CD4-positive, CD25-positive, alpha-beta regulatory T cell (primary cell): ENCODE measurements at regions not wholly inside any gene's neighbourhood (a gene's known extent, or its start where the extent isn't known, plus 50 kb on each side); places are given as distances from the start of the nearest gene placed in this dataset.
"Not testable (repeated sequence)": the region's sequence is repeated elsewhere in the genome, so short reads cannot be mapped to it uniquely, and the experiment has no call there.

Experiments used
- ATAC-seq, 2 donors: fragments of 150-1000 bp; cut with Tn5 transposase; one replicate each; pipeline ENCODE4 v1.10.0; 2021; ENCODE audit warnings: low read depth in 2 of 2, moderate number of reproducible peaks in 2 of 2, moderate library complexity in 1 of 2
- DNase-seq, 3 donors: peaks; one replicate each; pipeline versions ENCODE4 v3.0.0 to v3.0.0-alpha.2; 2012 to 2022; ENCODE audit warnings: mixed read lengths in 1 of 3
- H3K27ac ChIP-seq: one replicate; pipeline ENCODE4 v1.7.0; 2013; ENCODE audit warnings: mild to moderate bottlenecking, low read length; ENCODE audit not compliant: insufficient read depth, poor library complexity, severe bottlenecking
- H3K27me3 ChIP-seq: one replicate; pipeline ENCODE4 v1.7.0; 2013; ENCODE audit warnings: low read length; ENCODE audit not compliant: control insufficient read depth, insufficient read depth
- H3K36me3 ChIP-seq: one replicate; pipeline ENCODE4 v1.7.0; 2013; ENCODE audit warnings: mild to moderate bottlenecking, low read length, moderate library complexity; ENCODE audit not compliant: control insufficient read depth, insufficient read depth
- H3K4me1 ChIP-seq: 2 replicates; pipeline ENCODE4 v1.7.0; 2013; ENCODE audit warnings: mild to moderate bottlenecking, low read length; ENCODE audit not compliant: insufficient read depth, control insufficient read depth, poor library complexity, severe bottlenecking
- H3K4me3 ChIP-seq: one replicate; pipeline ENCODE4 v1.7.0; 2013; ENCODE audit warnings: low read depth, mild to moderate bottlenecking, low read length, moderate library complexity
- H3K9me3 ChIP-seq, 2 experiments: 1 replicate in 1 of 2; 2 replicates in 1 of 2; pipeline ENCODE4 v1.7.0; 2013; ENCODE audit warnings: low read length in 2 of 2, mild to moderate bottlenecking in 1 of 2, moderate library complexity in 1 of 2; ENCODE audit not compliant: control insufficient read depth in 2 of 2
- H3K27ac Mint-ChIP-seq, 3 donors: one replicate each; pipeline ENCODE4 v1.8.0; 2020 to 2022; ENCODE audit warnings: mild to moderate bottlenecking in 3 of 3, mixed read lengths in 3 of 3, moderate library complexity in 2 of 3
- H3K27me3 Mint-ChIP-seq: one replicate; pipeline ENCODE4 v1.8.0; 2022; ENCODE audit warnings: mild to moderate bottlenecking, mixed read lengths
- H3K36me3 Mint-ChIP-seq: one replicate; pipeline ENCODE4 v1.8.0; 2020; ENCODE audit warnings: mixed read lengths
- H3K4me1 Mint-ChIP-seq, 4 donors: one replicate each; pipeline ENCODE4 v1.8.0; 2020 to 2022; ENCODE audit warnings: mixed read lengths in 4 of 4, mild to moderate bottlenecking in 1 of 4
- H3K4me3 Mint-ChIP-seq, 4 donors: one replicate each; pipeline ENCODE4 v1.8.0; 2020 to 2022; ENCODE audit warnings: mild to moderate bottlenecking in 4 of 4, mixed read lengths in 4 of 4, moderate library complexity in 3 of 4
- H3K9me3 Mint-ChIP-seq, 7 donors: one replicate each; pipeline ENCODE4 v1.8.0; 2020 to 2022; ENCODE audit warnings: mixed read lengths in 7 of 7, mild to moderate bottlenecking in 3 of 7, moderate library complexity in 2 of 7

DNA sequence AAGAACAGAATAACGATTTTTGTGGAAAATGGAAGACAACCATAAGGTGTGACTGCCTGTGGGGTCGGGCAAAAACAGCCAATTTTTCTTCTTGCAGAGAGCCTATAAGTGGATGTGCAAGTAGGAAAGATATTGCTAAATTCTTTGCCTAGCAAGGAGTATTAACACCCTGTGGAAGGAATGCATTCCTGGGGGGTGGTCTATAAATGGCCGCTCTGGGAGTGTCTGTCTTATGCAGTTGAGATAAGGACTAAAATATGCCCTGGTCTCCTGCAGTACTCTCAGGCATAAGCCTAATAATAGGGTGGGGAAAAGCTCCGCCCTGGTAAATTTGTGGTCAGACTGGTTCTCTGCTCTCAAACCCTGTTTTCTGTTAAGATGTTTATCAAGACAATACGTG is 770.6 kb upstream of the LRRN3 start:
- H3K4me1 ChIP-seq, H3K4me3 Mint-ChIP-seq, H3K4me1 Mint-ChIP-seq, H3K27ac Mint-ChIP-seq, H3K36me3 Mint-ChIP-seq, H3K36me3 ChIP-seq, H3K27ac ChIP-seq, H3K27me3 ChIP-seq, DNase-seq, ATAC-seq, H3K9me3 Mint-ChIP-seq, H3K27me3 Mint-ChIP-seq, H3K9me3 ChIP-seq, H3K4me3 ChIP-seq: not testable (repeated sequence)

DNA sequence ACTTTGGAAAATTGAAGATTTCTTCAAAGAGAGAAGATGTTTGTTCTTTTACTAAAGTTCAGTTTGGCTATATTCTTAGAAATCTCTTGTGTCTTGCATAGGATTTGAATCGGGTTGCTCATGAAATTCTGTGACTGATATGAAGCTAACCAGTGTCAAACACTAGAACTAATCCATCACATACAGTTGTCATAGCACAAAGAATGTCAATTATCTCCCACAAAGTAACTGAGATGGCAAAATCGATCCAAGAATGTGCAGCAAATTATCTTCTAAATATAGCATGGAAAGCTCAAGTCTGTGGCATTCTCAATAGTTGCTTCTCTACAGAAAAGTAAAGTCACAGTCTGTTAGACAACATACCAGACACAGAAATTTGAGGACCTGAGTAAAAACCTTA is 768.1 kb upstream of the LRRN3 start:
- Histone ChIP-seq H3K36me3 (no peaks in the 10 kb centered on the region), H3K27ac (no peak overlapping the region), H3K9me3 (no peaks in the 10 kb centered on the region), H3K4me3 (no peak overlapping the region), H3K27me3 (no peaks in the 10 kb centered on the region), H3K4me1 (no peaks in the 10 kb centered on the region)
- Mint-ChIP-seq H3K4me1 (no peaks in the 10 kb centered on the region), H3K4me3 (no peak overlapping the region), H3K27ac (no peak overlapping the region), H3K36me3 (no peaks in the 10 kb centered on the region), H3K27me3 (no peaks in the 10 kb centered on the region), H3K9me3 (peaks cover 0 to 10% (median 3%) of the 10 kb centered on the region in 7 donors)
- no peak for DNase-seq
- ATAC-seq = no peak

DNA sequence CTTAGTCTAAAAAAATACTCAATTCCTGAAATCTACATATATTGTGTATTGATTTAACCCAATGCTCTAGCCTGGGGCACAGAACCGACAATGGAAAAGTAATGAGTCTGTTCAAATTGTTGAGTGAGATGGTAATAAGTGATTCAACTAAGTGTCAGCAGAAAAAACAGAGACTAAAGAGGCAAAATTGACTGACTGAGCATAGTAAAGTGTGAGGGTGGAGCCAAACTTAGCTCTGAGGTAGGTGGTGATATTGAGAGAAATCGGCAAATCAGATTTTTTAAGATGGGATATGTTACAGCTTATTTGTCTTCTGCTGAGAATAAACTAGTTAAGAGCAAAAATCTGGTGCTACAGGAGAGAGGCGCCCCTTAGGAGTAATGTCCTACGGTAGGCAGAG is 764.0 kb upstream of the LRRN3 start:
- H3K4me3 ChIP-seq = no peak overlapping the region
- no peaks in the 10 kb centered on the region for H3K27me3 Mint-ChIP-seq

GRCh38 chr7:110336423-110336822 is 754.5 kb upstream of the LRRN3 start:
- DNase-seq = no peak
- H3K27ac Mint-ChIP-seq = no peak overlapping the region

More for the DNA sequence above, 764.0 kb upstream of the LRRN3 start:
- DNase-seq (no peak), ATAC-seq (no peak)
- Histone ChIP-seq H3K4me1 (no peaks in the 10 kb centered on the region), H3K9me3 (no peaks in the 10 kb centered on the region), H3K36me3 (no peaks in the 10 kb centered on the region), H3K27me3 (no peaks in the 10 kb centered on the region), H3K27ac (no peak overlapping the region)
- peaks cover 0 to 8% (median 0%) of the 10 kb centered on the region in 7 donors for H3K9me3 Mint-ChIP-seq
- H3K27ac Mint-ChIP-seq = no peak overlapping the region
- H3K36me3 Mint-ChIP-seq = no peaks in the 10 kb centered on the region
- no peak overlapping the region for H3K4me3 Mint-ChIP-seq
- H3K4me1 Mint-ChIP-seq = no peaks in the 10 kb centered on the region

GRCh38 chr7:110337646-110338045 is 753.3 kb upstream of the LRRN3 start:
- Mint-ChIP-seq H3K9me3 (peaks cover 0 to 5% (median 2%) of the 10 kb centered on the region in 7 donors), H3K4me1 (no peaks in the 10 kb centered on the region), H3K4me3 (no peak overlapping the region), H3K27ac (no peak overlapping the region), H3K27me3 (no peaks in the 10 kb centered on the region), H3K36me3 (no peaks in the 10 kb centered on the region)
- H3K4me1 ChIP-seq = no peaks in the 10 kb centered on the region
- no peak for ATAC-seq
- no peaks in the 10 kb centered on the region for H3K27me3 ChIP-seq
- DNase-seq = no peak
- H3K4me3 ChIP-seq = no peak overlapping the region
- H3K9me3 ChIP-seq = no peaks in the 10 kb centered on the region
- H3K27ac ChIP-seq = no peak overlapping the region
- H3K36me3 ChIP-seq = no peaks in the 10 kb centered on the region

More at GRCh38 chr7:110336423-110336822, 754.5 kb upstream of the LRRN3 start:
- Mint-ChIP-seq H3K27me3 (no peaks in the 10 kb centered on the region), H3K4me1 (no peaks in the 10 kb centered on the region), H3K4me3 (no peak overlapping the region), H3K9me3 (peaks cover 0 to 5% (median 2%) of the 10 kb centered on the region in 7 donors), H3K36me3 (no peaks in the 10 kb centered on the region)
- Histone ChIP-seq H3K4me1 (no peaks in the 10 kb centered on the region), H3K27me3 (no peaks in the 10 kb centered on the region), H3K27ac (no peak overlapping the region), H3K4me3 (no peak overlapping the region), H3K36me3 (no peaks in the 10 kb centered on the region), H3K9me3 (no peaks in the 10 kb centered on the region)
- ATAC-seq = no peak

- H3K4me3 ChIP-seq = no peak overlapping the region
- no peak overlapping the region for H3K27ac Mint-ChIP-seq
- no peaks in the 10 kb centered on the region for H3K4me1 Mint-ChIP-seq
- no peak for DNase-seq
- no peaks in the 10 kb centered on the region for H3K9me3 ChIP-seq
- H3K27me3 ChIP-seq = no peaks in the 10 kb centered on the region
- H3K36me3 Mint-ChIP-seq = no peaks in the 10 kb centered on the region
- H3K9me3 Mint-ChIP-seq = peaks cover 0 to 12% (median 0%) of the 10 kb centered on the region in 7 donors
- H3K36me3 ChIP-seq = no peaks in the 10 kb centered on the region
- no peak for ATAC-seq
- H3K27me3 Mint-ChIP-seq = no peaks in the 10 kb centered on the region
- H3K27ac ChIP-seq = no peak overlapping the region
- H3K4me3 Mint-ChIP-seq = no peak overlapping the region
- H3K4me1 ChIP-seq = no peaks in the 10 kb centered on the region
These were observed 743.8 kb upstream of the LRRN3 start for GRCh38 chr7:110347081-110347480.

- no peaks in the 10 kb centered on the region for H3K27me3 ChIP-seq
- H3K27ac ChIP-seq = no peak overlapping the region
- no peak overlapping the region for H3K27ac Mint-ChIP-seq
- no peaks in the 10 kb centered on the region for H3K9me3 ChIP-seq
- H3K4me1 Mint-ChIP-seq = no peaks in the 10 kb centered on the region
- H3K4me1 ChIP-seq = no peaks in the 10 kb centered on the region
- DNase-seq (no peak), ATAC-seq (no peak)
- H3K36me3 Mint-ChIP-seq = no peaks in the 10 kb centered on the region
- H3K4me3 ChIP-seq = no peak overlapping the region
- H3K9me3 Mint-ChIP-seq = peaks cover 0 to 10% (median 6%) of the 10 kb centered on the region in 7 donors
- H3K27me3 Mint-ChIP-seq = no peaks in the 10 kb centered on the region
- no peak overlapping the region for H3K4me3 Mint-ChIP-seq
- H3K36me3 ChIP-seq = no peaks in the 10 kb centered on the region
These were observed 734.5 kb upstream of the LRRN3 start for GRCh38 chr7:110356438-110356837.

DNA sequence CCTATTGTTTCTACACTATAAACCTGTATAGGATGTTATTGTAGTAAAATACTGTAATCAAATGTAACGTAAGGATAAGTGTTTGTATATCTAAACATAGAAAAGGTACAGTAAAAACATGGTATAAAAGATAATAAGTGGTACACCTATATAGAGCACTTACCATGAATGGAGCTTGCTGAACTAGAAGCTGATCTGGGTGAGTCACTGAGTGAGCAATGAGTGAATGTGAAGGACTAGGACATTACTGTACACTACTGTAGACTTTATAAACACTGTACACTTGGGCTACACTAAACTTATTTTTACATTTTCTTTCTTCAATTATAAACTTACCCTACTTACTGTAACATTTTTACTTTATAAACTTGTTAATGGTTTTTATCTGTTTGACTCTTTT is 732.9 kb upstream of the LRRN3 start:
- DNase-seq (no peak), ATAC-seq (no peak)
- no peaks in the 10 kb centered on the region for H3K4me1 ChIP-seq
- no peak overlapping the region for H3K4me3 ChIP-seq
- Mint-ChIP-seq H3K27ac (no peak overlapping the region), H3K9me3 (peaks cover 0 to 11% (median 6%) of the 10 kb centered on the region in 7 donors), H3K36me3 (no peaks in the 10 kb centered on the region), H3K4me1 (no peaks in the 10 kb centered on the region), H3K27me3 (no peaks in the 10 kb centered on the region), H3K4me3 (no peak overlapping the region)
- no peaks in the 10 kb centered on the region for H3K9me3 ChIP-seq
- H3K27me3 ChIP-seq = no peaks in the 10 kb centered on the region
- no peaks in the 10 kb centered on the region for H3K36me3 ChIP-seq
- H3K27ac ChIP-seq = no peak overlapping the region
